G401.6 (cell line): ENCODE measurements at regions not wholly inside any gene's neighbourhood (a gene's known extent, or its start where the extent isn't known, plus 50 kb on each side); places are given as distances from the start of the nearest gene placed in this dataset.
"Not testable (repeated sequence)": the region's sequence is repeated elsewhere in the genome, so short reads cannot be mapped to it uniquely, and the experiment has no call there.

Experiments
- FAIRE-seq: peaks from 2 replicates; lab custom pipeline; 2012; peaks lifted over from hg19 to GRCh38; lab: Jason Lieb, UNC

- FAIRE-seq, result no peak
These were observed 207.9 kb downstream of the C9orf50 start for GRCh38 chr9:129412814-129413536.

GRCh38 chr9:129412176-129412813 lies 208.6 kb downstream of the C9orf50 start:
- FAIRE-seq, result not testable (repeated sequence)

DNA sequence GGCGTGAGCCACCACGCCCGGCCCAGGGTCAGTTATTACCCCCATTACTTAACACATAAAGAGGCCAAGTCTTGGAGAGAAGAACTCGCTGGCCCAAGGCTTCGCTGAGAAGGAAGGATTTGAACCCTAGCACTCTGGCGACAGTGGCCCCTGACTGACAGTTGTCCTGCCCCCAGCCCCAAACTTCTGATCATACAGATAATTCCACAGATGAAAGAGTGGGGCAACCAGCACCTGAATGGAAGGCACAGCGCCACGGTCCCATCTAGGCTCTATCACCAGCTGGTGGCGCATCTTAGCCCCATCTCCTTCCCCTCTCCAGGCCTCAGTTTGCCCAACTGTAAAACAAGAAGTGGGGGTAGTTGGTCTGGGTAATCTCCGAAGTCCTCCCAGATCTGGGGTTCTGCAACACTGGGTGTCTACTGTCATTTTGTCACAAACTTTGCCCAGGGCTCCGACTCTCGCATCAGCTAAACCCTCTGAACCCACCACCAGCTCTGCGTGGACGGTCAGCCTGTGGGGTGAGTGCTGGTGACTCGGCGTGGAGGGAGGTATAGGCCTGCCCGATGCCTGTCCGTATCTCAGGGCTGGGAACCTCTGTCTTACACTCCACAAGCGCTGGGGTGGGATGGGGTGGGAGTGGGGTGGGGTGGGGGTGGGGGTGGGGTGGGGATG lies 209.3 kb downstream of the C9orf50 start:
- FAIRE-seq, result no peak

DNA sequence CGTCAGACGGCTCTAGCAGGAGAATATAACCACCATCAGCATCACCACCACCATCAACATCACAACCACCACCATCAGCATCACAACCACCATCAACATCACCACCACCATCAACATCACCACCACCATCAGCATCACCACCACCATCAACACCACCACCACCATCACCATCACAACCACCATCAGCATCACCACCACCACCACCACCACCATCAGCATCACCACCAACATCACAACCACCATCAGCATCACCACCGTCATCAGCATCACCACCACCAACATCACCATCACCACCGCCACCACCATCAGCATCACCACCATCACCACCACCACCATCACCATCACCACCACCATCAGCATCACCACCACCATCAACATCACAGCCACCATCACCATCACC lies 210.7 kb downstream of the C9orf50 start:
- no peak for FAIRE-seq

- no peak for FAIRE-seq
These were observed 212.2 kb downstream of the C9orf50 start for GRCh38 chr9:129408535-129409215.

DNA sequence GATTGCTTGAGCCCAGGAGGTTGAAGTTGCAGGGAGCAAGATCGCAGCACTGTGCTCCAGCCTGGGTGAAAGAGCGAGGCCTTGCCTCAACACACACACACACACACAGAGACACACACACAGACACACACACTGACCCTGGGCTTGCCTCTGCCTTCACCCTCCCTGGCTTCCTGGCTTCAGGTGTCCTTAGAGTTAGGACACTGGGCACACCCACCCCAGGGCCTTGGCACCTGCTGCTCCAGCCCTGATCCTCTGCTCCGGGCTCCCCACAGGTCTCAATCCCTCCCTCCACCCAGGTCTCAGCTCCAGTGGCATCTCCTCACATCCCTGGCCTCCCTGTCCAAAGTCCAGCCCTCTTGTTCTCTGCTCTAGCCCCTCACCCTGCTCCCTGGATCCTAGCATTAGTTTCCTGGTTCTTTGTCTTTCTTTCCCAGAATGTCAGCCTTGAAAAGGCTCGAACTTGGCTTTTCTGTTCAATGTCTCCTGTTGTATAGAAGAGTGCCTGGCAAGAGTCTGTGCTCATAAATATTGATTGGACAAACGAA lies 212.9 kb downstream of the C9orf50 start:
- no peak for FAIRE-seq

- FAIRE-seq, result no peak
These were observed 214.3 kb downstream of the C9orf50 start for GRCh38 chr9:129406278-129407225.

GRCh38 chr9:129405827-129406213 lies 215.1 kb downstream of the C9orf50 start:
- FAIRE-seq, result no peak

DNA sequence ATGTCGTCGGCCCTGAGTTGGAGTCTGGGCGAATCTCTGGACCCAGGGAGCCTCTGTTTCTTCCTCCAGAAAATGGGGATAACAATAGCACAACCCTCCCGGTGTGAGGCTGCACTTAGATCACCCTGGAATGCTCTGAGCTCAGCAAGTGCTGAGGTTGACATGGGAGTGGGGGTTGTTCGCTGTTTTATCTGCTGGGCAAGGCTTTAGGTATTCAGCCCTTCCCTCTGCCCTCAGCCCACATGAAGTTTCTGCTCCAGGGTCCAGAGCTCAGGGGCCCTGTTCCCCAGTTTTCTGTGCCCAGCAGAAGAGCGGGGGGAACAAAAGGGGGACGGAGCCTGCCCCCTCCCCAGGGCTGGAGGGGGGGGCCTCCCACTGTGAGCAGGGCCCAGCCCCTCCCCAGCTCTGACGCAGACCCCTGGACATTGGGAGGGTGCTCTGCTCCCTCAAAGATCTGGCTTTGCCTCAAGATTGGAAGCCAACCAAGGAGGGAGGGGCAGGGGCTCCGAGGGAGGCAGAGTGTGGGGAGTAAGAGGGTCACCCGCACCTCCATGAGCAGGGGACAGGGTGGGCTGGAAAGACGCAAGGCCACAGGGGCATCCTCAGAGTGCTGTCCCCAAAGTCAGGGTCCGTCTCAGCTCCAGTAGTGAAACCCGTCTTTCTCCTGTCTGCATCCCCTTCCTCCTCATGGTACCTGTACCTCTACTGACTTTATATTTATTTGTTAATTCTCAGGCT lies 215.6 kb downstream of the C9orf50 start:
- FAIRE-seq, result no peak

DNA sequence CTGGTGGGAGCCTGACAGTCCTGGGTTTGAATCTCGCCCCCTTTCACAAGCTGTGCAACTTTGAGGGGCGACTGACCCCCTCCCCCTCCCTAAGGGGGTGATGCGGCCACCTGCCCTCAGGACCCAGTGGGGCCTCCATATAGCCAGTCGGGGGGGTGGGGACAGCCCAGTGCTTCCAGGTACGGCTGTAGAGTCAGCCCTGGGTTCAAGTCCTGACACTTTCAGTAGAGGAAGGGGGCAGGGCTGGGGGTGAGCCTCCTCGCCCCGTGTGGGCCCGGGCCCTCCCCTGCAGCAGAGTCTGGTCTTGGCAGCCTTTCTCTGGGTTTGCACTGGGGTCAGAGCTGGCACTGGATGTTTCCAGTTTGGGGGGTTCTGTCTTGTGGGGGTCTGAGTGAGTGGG lies 216.3 kb downstream of the C9orf50 start:
- no peak for FAIRE-seq

DNA sequence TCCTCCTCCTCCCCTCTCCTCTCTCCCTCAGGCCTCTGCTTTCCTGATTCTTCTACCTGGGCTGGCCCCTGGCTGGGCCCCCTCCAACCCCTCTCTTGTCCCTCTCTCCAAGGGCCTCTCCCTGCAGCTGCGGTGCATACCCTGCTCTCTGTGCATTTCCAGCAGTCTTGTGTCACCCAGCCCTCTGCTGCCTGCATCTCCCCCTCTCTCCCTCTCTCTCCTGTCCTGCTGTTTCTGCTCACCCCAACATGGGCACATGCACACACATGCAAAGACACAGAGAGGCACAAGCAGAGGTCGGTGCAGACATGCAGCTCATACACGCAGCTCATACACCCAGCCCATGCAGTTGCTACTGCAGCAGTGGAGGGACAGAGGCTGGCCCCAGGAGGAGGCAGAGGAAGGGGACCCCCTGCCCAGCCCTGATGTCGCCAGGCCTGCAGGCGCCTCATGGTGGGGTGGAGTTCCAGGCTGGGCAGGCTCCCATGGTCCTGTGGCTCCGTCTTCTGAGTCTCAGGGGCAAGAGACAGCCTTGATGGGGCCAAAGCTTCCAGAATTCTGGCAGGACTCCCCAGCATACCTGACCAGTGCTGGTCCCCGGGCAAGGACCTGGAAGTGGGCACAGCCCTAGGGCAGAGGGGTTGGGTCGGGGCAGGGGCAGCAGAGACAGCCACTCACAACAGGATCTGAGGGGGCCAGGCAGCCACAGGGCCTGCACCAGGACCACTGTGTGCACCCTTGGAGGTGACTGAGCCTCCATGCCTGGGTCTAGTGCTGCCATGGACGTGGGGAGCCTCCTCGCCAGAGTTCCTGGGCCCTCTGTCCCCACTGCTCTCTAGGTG lies 216.9 kb downstream of the C9orf50 start:
- no peak for FAIRE-seq

GRCh38 chr9:129402931-129403778 lies 217.7 kb downstream of the C9orf50 start:
- FAIRE-seq, result no peak

- FAIRE-seq, result no peak
These were observed 218.5 kb downstream of the C9orf50 start for GRCh38 chr9:129402371-129402739.

GRCh38 chr9:129401623-129402370 lies 219.1 kb downstream of the C9orf50 start:
- FAIRE-seq, result no peak

DNA sequence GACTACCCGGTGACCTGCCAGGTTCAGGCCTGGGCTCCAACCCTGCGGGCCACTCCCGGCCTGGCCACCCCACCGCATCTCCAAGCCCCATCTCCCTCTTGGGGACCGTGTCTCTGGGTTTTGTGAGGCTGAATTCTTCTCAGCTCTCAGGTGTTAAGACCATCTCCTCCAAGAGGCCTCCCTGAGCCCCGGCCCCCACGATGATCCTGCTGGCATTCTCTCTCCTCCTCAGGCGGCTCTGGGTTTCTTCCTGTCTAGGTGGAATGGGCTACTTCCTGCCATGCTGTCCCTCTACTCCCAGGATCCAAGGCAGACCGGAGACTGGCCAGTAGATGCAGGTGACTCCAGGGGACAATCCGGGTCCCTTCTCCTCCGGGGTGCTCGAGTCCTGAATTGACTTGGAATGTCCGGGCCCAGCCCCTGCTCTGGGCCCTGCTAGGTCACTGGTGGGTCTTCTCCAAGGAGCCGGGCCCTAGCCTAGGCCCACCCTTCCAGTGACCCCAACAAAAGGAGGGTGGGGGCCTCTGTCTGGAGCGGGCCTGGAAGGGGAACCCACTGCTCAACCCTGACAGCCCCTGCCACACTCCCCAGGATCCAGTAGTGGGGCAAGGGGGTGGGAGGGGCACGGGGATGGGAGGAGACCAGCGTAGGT lies 219.8 kb downstream of the C9orf50 start:
- no peak for FAIRE-seq

DNA sequence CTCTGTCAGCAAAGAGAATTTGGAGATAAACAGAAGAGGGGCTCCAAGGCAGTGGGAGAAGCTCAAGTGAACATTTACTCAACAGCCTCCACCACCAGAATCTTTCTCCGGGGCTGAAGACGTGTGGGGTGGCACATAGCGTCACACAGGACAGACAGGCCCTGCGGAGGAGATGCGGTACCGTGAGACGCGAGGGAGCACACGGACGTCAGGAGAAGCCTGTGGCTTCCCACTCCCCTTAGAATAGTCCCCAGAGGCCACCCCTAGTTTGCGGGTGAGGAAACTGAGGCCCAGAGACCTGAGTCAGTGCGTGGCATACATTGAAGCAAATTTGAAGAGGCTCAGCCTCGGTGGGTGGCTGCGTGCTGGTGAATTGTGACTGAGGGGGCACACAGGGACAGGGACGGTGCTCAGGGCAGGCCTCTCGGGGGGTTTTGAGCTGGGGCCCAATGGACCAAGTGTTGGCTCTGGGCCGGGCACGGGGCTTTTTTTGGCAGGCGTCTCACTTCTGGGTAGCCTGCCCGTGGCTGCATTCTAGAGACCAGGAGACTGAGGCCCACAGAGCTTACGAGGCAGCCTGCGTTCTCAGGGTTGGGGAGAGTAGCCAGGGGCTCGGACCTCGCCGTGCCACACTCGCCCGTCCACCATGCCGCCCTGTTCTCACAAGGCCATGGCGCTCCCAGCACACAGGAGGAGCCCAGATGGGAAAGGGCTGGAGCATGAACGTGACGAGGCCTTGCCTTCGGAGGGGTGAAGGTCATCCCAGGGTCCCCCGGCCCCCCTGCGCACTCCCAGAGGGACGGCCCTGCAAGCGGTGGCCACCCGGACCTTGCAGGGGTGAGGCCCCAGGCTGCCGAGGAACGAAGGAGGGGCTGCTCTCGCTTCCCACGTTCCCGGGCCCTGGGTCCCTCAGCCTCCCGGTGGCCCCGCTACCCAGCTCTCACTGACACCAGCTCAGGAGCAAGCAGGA lies 220.6 kb downstream of the C9orf50 start:
- no peak for FAIRE-seq

DNA sequence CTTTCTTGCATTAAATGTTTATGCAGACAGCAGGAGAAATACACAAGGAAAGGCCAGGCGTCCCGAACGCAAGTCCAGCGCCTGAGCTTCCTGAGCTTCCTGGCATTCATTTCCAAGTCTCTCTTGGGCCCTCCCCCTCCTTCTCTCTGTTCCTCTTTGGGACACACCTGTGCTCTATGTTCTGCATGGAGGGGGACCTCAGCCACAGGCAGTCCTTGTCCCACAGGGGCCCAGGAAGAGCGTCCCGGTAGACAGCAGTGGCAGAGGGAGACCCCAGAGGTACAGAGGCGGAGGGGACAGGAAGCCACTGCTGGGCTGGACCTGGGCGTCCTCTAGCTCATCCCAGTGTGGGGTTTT lies 221.3 kb downstream of the C9orf50 start:
- no peak for FAIRE-seq
